Renal pelvis (tissue), 1 donor: ENCODE measurements at regions not wholly inside any gene's neighbourhood (a gene's known extent, or its start where the extent isn't known, plus 50 kb on each side); places are given as distances from the start of the nearest gene placed in this dataset.
A peak's percentile ranks its signal among the peaks of the same experiment; 100 is the strongest.
"Not testable (repeated sequence)": the region's sequence is repeated elsewhere in the genome, so short reads cannot be mapped to it uniquely, and the experiment has no call there.

Experiments used
- DNase-seq: peaks from one replicate; pipeline ENCODE4 v3.0.0-alpha.2; 2013

DNA sequence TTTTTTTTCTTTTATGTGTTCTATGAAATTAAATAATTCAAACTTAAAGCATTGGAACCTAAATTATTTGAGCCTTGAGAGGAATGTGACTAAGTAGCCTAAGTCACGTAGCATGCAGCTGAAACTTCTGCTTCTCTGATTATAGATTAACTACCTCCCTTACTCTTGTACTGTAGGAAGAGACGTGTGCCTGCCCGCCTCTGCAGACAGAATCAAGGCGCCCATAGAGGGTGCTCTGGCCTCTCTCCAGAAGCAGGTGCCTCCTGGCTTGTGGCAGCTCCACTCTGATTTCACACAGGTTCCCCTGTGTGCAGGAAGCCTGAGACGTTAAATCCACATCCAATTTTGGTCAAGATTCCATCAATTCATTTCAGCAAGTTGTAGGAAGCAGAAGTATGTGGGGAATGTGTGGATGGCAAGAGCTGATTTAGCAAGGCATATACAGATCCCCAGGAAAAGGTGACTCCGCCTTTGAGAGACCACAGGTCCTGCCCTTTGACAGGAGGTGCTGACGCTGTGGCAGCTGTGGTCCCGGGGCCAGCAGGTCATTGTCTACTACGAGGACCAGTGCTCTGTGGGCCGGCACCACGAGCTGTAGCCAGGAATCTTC lies 1418.8 kb downstream of the CDH11 start:
- DNase-seq, result peak; percentile 17

DNA sequence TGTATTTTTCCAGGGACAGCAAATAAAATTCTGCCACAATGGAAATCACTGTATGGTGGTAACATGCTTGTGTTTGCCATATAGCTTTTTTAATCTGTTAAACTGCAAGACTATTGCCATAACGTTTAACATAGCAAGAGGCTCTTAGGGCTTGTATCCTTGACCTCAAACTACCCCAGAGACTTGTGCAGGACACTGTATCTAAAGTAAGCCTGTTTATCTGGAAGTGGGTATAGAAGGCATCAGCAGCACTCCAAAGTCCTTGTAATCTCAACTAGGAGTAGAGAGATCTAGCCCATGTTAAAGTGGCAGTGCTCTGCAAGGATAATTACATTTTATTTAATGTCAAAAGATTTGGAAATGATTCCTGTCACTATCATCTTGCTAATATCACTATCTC lies 1424.1 kb downstream of the CDH11 start:
- no peak for DNase-seq

DNA sequence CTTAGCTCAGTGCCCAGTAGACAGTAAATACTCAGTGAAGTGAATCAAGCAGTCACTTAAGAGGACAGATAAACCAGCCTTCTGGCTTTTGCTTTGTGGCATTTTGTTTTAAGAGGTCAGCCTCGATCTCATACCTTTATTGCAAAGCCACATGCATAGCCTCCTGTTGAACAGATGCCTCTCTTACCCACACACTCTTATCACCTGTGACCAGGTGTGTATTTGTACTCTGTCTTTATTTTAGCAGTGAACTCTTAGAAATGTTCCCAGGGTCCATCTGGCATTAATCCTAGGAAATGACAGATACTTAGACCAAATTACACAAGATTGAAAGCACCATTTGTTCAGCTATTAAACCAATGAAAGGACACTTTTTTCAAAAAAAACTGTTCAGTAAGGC lies 1426.5 kb downstream of the CDH11 start:
- no peak for DNase-seq

DNA sequence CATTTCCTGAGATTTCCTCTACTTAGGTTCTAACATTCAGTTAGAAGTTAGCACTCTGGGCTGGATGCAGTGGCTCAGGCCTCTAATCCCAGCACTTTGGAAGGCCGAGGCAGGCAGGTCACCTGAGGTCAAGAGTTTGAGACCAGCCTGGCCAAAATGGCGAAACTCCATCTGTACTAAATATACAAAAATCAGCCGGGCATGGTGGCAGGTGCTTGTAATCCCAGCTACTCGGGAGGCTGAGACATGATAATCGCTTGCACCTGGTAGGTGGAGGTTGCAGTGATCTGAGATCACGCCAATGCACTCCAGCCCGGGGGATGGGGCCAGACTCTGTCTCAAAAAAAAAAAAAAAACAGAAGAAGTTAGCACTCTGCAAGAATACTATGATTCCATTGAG lies 1430.9 kb downstream of the CDH11 start:
- no peak for DNase-seq

DNA sequence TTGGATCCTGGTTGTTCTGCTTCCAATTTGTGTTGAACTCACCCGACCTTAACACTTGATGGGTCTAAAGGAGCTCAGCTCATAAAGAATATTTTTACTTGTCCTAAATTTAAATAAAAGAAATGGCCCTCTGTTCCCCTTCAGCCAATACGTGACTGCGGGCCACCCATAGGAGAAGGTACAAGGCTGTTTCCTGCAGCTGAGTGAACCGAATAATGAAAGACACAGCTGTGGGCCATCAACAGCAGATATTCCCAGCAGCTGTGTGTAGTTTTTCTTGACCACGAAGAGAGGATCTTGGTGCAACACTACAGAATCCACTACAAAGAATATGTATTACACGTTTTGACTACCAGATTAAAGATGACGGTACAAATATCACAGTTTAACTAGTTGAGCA lies 1431.6 kb downstream of the CDH11 start:
- DNase-seq, result no peak

DNA sequence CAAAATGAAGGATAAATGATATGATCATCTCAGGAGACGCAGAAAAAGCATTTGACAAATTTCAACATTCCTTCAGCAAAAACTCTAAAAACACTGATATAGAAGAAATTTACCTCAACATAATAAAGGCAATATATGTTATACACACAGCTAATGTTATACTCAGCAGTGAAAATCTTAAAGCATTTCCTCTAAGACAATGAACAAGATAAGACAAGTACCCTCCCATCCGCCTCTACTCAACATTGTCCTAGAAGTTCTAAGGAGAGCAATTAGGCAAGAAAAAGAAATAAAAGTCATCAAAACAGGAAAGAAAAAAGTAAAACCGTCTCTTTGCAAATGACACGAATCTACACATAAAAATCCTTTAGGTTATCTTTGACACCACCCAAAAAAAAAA lies 1432.8 kb downstream of the CDH11 start:
- DNase-seq, result no peak

DNA sequence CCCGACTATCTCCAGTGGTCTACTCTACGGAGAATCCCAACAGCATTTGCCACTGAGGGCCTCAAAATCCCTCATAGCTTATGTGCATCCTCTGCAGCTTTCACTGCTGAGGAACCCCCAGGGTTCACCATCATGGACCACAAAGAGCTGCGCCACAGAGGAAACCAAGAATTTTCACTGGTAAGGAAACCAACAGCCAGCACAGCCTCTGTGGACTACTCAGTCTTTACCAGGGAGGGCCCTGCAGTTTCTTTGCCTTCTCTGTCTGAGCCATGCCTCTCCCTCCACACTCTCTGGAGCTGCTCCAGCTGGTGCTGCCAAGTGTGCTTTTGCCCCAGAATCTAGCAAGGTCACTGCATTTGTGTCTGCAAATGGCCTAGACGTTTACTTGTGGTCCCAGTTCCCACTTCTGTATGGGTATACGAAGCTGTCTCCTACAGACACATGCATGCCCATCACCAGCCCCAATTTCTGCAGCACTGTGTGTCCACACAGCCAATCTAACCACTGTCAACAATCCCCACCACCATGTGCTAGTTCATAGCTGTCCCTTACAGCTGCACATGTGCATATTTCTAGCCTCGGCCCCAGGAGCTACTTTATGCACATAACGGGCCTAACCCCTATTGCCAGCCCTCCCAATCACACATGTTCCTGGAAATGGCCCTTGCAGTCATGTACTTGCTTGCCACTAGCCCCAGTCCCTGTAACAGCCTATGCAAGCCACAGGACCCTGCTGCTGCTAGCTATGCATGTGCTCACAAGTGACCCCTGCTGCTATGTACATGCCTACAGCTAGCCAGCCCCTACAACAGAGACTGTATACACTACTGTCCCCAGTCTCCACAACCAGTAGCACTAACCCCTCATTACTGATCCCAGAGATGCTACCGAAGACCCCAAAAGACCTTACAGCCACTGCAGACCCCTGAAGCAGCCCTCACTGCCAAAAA lies 1437.4 kb downstream of the CDH11 start:
- DNase-seq, result no peak

DNA sequence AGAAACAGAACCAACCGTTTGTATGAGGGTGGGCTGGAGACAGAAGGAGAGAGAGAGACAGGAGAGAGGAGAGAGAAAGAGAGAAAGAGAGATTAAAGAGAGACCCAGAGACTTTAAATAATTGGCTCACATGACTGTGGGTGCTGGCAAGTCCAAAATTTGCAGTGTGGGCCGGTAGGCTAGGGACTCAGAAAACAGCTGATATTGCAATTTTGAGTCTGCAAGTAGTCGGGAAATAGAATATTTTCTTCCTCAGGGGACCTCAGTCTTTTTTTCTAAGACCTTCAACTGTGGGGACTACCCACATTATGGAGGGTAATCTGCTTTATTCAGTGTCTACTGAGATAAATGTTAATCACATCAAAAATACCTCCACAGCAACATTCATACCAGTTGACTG lies 1439.0 kb downstream of the CDH11 start:
- DNase-seq, result no peak

DNA sequence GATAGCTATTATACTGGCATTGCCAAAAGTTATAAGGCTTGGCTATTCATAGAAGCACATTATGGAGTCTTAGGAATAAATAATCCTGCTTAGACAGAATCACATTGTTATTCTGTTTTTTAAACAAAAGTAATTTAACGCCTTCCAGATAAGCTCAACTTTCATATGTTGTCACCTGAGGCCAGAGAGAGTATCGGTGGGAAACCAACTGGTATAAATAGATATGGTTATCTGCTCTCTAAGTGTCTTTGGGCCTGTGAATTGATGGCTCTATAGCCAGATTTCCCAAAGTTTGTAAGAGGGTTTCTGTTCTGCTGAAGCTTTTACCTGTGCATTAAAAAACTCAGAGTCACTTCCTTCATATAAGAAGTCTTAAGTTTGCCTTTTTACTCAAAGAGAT lies 1449.4 kb downstream of the CDH11 start:
- DNase-seq, result no peak

DNA sequence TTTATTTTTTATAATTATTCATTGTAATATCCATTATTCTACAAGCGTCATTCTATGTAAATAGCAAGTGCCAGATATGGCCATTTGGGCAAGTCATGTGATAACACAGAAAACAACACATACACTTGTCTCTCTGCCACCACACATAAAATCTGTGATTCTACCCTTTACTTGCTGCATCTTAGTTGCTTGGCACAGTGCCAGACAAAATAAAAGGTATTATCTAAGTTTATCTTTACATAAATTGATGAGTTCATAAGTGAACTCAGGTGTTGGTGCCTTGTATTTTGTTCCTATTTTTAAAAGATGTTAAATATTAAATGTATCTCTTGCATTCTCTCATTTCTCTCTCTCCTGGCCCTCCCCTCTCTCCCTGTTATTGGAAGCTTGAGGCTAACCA lies 1458.7 kb downstream of the CDH11 start:
- no peak for DNase-seq

DNA sequence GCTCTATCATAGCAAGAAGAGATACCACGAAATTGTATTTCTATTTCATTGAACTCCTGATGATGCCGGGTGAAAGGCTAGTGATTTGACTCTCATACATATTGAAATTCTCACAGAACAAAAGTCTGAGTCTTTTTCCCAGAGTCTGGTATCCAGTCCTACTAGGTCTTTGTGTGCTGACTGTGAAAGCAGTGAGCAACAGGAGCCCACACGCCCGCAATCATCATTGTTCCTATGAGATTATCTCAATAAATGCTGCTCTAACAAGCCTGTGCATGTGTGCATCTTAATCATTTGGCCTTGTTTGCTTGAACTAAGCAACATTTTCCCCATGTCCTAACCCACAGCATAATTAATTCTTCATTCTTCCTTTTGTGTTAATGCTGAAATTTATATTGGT lies 1466.0 kb downstream of the CDH11 start:
- DNase-seq, result no peak

DNA sequence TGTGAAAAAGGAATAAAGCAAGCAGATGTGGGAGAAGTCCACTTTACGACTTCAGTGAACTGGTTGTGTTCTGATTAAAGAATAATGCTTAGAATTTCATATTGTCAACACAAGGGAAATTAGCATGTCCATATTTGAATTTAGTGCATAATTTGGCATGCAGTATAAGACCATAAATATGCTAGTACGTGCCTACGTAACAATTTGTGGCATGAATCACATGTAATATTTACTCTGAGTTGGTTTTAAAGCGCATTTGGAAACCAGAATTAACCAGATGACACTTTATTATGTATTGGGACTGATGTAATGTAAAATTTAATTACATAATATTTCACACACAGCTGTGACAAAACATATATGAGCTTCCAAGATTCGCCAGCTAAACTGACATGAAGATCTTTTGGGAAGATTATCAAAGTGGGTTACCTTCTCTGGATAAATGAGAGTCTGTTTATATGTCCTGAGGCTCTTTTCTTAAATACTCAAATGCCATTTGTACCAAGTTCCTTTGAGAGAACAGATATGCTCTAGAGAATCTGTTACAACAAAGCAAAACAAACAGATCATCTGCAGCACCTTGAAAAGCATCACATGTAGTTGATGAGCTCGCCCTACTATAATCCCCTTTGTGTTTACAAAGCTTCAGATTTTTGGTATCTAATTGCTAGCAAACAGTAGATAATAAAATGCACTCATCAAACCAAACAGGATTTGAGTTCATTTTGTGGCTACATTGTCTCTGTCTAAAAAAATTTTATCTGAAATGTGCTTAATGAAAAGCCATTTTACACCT lies 1468.6 kb downstream of the CDH11 start:
- no peak for DNase-seq

DNA sequence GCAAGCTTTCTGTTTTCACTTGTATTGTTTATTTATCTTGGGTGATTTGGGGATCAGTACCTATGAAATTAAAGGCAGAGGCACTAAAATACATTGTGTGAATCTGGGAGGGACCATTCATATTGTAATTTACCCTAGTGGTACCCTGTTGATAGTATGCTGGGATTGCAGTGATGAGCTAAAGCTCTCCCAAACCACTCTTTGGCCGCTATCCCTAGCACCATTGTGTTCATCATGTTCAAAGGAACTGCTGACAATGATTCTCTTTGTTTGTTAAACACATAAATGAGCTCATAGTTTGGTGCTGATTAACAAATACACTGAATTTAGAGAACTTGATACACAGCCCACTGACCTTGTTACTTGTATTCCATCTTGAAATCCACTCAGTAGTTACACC lies 1469.8 kb downstream of the CDH11 start:
- no peak for DNase-seq

DNA sequence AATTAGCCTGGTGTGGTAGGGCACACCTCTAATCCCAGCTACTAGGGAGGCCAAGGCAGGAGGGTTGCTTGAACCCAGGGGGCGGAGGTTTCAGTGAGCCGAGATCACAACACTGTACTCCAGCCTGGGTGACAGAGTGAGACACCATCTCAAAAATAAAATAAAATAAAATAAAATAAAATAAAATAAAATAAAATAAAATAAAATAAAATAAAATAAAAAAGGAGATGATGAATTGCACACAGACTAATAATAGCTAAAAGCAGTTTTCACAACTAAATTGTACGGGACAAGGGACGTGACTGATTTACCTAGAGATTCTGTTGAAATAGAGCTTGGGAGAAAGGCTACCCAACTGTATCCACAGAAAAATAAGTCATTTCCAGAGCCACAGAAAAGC lies 1471.3 kb downstream of the CDH11 start:
- no peak for DNase-seq

DNA sequence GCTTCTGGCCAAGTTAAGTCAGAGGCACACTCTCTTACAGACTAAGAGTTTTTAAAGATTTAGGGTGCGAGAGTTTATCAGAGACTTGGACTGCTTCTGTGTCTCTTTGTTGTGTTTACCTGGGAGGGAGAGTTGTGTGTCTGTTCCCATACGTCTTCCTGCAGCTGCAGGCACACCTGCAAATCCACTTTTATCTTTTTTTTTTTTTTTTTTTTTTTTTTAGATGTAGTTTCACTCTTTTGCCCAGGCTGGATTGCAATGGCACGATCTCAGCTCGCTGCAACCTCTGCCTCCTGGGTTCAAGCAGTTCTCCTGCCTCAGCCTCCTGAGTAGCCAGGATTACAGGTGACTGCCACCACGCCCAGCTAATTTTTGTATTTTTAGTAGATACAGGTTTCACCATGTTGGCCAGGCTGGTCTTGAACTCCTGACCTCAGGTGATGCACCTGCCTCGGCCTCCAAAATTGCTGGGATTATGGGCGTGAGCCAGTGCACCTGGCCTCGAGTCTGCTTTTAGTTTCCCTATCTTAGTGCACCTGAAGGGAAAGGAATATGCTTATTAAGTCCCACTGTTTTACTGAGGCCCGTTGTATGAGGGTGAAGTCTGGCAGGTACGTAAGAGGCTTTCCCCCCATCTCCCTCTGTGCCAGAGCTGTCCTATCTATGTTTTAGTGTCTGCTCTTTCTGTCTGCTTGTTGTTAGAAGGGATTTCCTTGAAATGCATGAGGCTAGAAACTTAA lies 1488.0 kb downstream of the CDH11 start:
- DNase-seq, result not testable (repeated sequence)

DNA sequence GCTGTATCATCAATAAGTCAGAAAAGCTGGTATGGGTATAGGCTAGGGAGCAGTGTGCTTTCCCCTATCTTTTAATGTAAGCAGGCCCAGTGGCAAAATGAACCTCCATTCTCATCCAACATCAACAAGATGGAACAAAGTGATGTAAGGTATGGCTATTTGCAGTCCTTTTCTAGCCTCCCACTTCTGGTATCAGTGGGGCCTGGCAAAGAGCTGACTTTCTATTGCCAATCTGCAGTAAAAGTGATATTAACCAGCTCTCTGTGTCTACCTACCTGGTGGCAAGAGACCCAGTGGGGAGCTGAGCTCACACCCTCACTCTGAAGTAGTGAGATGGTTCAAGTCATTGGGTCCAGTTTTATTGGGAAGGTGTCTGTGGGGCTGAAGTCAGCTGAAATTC lies 1492.6 kb downstream of the CDH11 start:
- no peak for DNase-seq

DNA sequence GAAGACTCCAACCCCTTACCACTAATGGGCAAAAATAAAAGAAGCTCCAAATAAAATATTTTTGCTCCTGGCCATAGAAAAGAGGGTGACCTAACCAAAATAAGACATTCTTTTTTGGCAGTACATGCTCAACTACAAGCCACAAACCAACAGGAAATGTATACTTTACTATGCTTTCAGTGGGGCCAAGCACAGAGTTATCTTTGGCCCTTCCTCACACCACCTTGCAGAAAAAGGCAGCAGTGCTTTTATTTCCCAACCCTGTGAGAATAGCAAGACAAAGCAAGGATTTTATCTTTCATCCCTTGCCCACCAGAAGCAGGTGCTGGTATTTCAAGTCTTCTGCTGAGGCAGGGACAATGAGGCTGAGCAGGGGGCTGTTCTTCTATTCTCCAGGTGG lies 1493.1 kb downstream of the CDH11 start:
- DNase-seq, result no peak

DNA sequence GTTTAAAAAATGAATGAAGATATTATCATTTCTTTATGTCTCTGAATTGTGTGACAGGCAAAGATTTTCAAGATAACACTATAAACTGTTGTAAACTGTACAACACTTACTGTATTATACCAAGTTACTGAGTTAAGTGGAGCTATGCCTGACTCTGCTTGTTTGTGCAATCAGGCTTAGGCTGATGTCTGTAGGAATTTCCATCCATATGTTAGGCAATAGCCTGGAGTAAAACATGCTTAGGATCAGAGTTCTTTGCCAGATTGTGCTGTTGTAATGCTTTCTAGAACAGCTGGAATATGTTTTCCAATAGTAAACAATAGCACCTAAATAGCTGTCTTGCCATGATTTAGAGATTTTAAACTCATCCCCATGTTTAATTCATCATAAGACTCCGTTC lies 1496.7 kb downstream of the CDH11 start:
- DNase-seq, result no peak

DNA sequence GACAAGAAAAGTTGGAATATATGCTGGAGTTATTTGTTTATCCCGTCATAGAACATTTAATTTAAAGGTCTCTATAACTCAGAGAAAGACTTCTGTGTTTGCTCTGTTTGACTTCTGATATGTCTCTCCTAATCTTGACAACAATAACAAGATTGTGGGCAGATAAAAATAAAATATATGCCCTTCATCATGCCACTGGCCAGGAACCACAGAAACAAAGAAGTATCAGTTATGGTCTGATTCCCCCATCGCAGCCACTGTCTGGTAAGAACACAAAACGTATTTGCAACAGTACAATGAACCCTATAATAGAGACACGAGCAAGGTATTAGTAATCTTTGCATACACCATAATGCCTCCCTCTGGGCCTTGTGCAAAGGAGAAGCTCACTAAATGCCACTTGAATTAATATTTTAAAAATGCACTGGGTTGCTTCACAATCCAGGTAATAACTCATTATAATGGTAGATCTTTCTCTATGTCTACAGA lies 1498.3 kb downstream of the CDH11 start:
- DNase-seq, result no peak

DNA sequence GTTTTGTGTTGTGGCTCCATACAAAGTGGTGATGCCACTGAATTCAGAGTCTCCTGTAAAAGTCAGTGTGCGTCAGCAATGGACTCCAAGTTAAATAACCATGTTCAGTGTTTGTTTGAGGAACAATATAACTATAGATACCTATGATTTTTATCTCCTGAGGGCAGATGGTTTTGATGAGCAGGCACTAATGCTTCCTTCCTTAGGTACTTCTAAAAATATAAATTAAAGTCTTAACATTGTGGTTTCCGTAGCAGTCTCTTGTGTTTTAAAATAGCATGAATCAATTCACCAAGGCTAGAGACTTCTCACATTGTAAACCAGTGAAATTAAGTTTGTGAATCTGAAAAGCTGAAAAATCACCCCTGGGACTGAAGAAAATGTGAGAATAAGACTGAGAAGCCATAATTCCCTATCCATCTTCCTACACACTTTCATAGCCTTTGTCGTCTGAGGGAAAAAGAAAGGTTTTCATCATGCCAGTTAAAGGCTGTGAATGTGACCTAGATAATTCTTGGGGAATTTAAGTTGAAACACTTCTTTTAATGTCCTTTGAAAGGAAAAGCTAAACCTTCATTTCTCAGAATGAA lies 1502.9 kb downstream of the CDH11 start:
- no peak for DNase-seq

DNA sequence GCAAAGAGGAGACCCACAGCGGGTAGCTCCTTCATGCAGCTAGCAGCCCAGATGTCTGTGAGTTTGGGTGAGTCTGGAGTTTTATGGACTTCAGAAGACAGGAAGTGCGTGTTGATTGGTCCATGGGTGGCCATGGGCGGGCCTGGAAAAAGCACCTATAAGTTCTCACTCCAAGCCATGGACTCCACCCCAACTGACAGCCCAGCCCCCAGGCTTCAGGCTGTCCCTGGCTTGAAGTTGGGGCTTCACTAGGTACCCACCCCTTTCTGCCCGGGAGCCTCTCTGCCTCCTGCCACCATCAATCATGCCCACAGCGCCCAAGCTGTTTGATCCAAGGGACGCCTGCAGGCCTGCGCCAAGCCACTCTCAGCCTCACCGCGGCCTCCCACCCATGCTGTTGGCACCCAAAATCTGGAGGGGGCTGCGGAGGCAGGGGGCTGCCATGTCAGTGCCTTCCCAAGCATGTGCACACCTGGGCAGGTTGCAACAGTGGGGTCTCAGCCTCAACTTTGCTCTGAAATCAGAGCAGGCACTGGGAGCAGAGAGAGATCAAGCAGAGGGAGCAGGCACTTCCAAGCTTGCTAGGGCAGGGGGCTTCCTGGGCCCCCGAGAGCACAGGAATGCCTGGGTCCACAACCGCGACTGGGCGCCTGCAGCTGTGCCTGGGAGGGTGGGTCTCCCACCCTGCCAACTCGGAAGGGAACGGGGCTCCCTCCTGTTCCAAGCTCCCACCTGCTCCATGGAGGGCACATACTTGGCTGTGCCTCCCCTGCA lies 1503.7 kb downstream of the CDH11 start:
- peak; percentile 5 for DNase-seq
